GM10248 (cell line): ENCODE measurements at regions not wholly inside any gene's neighbourhood (a gene's known extent, or its start where the extent isn't known, plus 50 kb on each side); places are given as distances from the start of the nearest gene placed in this dataset.

Source experiments
- CTCF ChIA-PET: fragments of 300-600 bp; sonication (Branson Sonifier 250); formaldehyde crosslinking; extraction: SDS; loops from one replicate; lab custom pipeline; 2021; ENCODE audit warnings: antibody characterized with exemption; lab: Yijun Ruan, JAX
- POLR2A ChIA-PET: fragments of 350-650 bp; sonication (Branson Sonifier 250); formaldehyde crosslinking; extraction: SDS; loops from one replicate; lab custom pipeline; 2020; ENCODE audit warnings: antibody characterized with exemption; lab: Yijun Ruan, JAX
- DNase-seq: peaks from one replicate; pipeline ENCODE4 v3.0.0; 2012; ENCODE audit errors: extremely low spot score
- CTCF ChIP-seq: IDR thresholded peaks from 2 replicates; pipeline ENCODE4 v1.5.1; 2012; ENCODE audit warnings: mild to moderate bottlenecking, low read depth; ENCODE audit errors: extremely low read depth, missing control alignments, control extremely low read depth

GRCh38 chr2:181754105-181754504 lies 73.8 kb upstream of the NEUROD1 start:
- TF ChIP-seq CTCF, result no peak
- POLR2A ChIA-PET, result no interaction called here
- CTCF ChIA-PET, result interaction anchor here (1.0 to 4.7 kb wide), 4 partner anchors 11 to 695 kb away, joined by 3 to 17 read pairs (median 4); no protein-coding TSS in a partner anchor
- no peak for DNase-seq

GRCh38 chr2:181755181-181755580 lies 74.9 kb upstream of the NEUROD1 start:
- ChIA-PET POLR2A (no interaction called here), CTCF (interaction anchor here (1.7 to 4.7 kb wide), 2 partner anchors 12 to 15 kb away, joined by 4 to 17 read pairs; no protein-coding TSS in a partner anchor)
- TF ChIP-seq CTCF, result no peak
- DNase-seq, result no peak

- TF ChIP-seq CTCF, result no peak
- CTCF ChIA-PET, result no interaction called here
- POLR2A ChIA-PET, result no interaction called here
- DNase-seq, result no peak
These were observed 80.2 kb upstream of the NEUROD1 start for GRCh38 chr2:181760521-181760920.

GRCh38 chr2:181761175-181761574 lies 80.9 kb upstream of the NEUROD1 start:
- no peak for TF ChIP-seq CTCF
- no peak for DNase-seq
- CTCF ChIA-PET, result no interaction called here
- POLR2A ChIA-PET, result no interaction called here

- ChIA-PET POLR2A (no interaction called here), CTCF (no interaction called here)
- TF ChIP-seq CTCF, result no peak
These were observed 81.7 kb upstream of the NEUROD1 start for GRCh38 chr2:181762000-181762399.

GRCh38 chr2:181762848-181763247 lies 82.5 kb upstream of the NEUROD1 start:
- no peak for TF ChIP-seq CTCF
- DNase-seq, result no peak

More at GRCh38 chr2:181762000-181762399, 81.7 kb upstream of the NEUROD1 start:
- DNase-seq, result no peak

More at GRCh38 chr2:181762848-181763247, 82.5 kb upstream of the NEUROD1 start:
- ChIA-PET POLR2A (no interaction called here), CTCF (no interaction called here)
